ENCODE measurements at regions not wholly inside any gene's neighbourhood (a gene's known extent, or its start where the extent isn't known, plus 50 kb on each side); places are given as distances from the start of the nearest gene placed in this dataset.

- Histone ChIP-seq H3K4me1 (no peaks in the 10 kb centered on the region), H3K36me3 (no peaks in the 10 kb centered on the region), H3K27me3 (no peaks in the 10 kb centered on the region), H3K4me3 (no peak overlapping the region), H3K27ac (no peak overlapping the region), H3K9me3 (no peaks in the 10 kb centered on the region)
- no peak for DNase-seq (ENCODE audit: low spot score in 2 of 2)
- WGBS = 71% methylated on average over 3 of the region's 3 CpGs
- TF ChIP-seq CTCF (IDR thresholded peaks at IDR 0.05) (no peak), EP300 (IDR thresholded peaks at IDR 0.05) (no peak), POLR2A (IDR thresholded peaks at IDR 0.05) (no peak), POLR2AphosphoS5 (IDR thresholded peaks at IDR 0.05) (no peak)
These were observed 611.2 kb downstream of the UTRN start for GRCh38 chr6:144896289-144896688.

GRCh38 chr6:144896871-144897270 is 611.7 kb downstream of the UTRN start:
- TF ChIP-seq CTCF (IDR thresholded peaks at IDR 0.05) = no peak
- TF ChIP-seq EP300 (IDR thresholded peaks at IDR 0.05) = no peak
- TF ChIP-seq POLR2A (IDR thresholded peaks at IDR 0.05) = no peak
- no peak for TF ChIP-seq POLR2AphosphoS5 (IDR thresholded peaks at IDR 0.05)
- no peak for DNase-seq (ENCODE audit: low spot score in 2 of 2)
- Histone ChIP-seq H3K4me1 (no peaks in the 10 kb centered on the region), H3K9me3 (no peaks in the 10 kb centered on the region), H3K36me3 (no peaks in the 10 kb centered on the region), H3K4me3 (no peak overlapping the region), H3K27me3 (no peaks in the 10 kb centered on the region), H3K27ac (no peak overlapping the region)

GRCh38 chr6:144897441-144897921 is 612.3 kb downstream of the UTRN start:
- H3K4me1 ChIP-seq = no peaks in the 10 kb centered on the region
- DNase-seq (ENCODE audit: low spot score in 2 of 2) = no peak
- TF ChIP-seq CTCF (IDR thresholded peaks at IDR 0.05) = no peak
- no peak for TF ChIP-seq POLR2AphosphoS5 (IDR thresholded peaks at IDR 0.05)
- no peak for TF ChIP-seq POLR2A (IDR thresholded peaks at IDR 0.05)
- no peak for TF ChIP-seq EP300 (IDR thresholded peaks at IDR 0.05)
- H3K9me3 ChIP-seq = no peaks in the 10 kb centered on the region
- H3K27ac ChIP-seq = no peak overlapping the region
- 71% methylated on average over 4 of the region's 4 CpGs for WGBS
- no peaks in the 10 kb centered on the region for H3K27me3 ChIP-seq
- no peaks in the 10 kb centered on the region for H3K36me3 ChIP-seq
- no peak overlapping the region for H3K4me3 ChIP-seq

GRCh38 chr6:144898052-144898689 is 613.0 kb downstream of the UTRN start:
- WGBS = 88% methylated on average over 3 of the region's 3 CpGs
- Histone ChIP-seq H3K36me3 (no peaks in the 10 kb centered on the region), H3K27ac (no peak overlapping the region), H3K27me3 (no peaks in the 10 kb centered on the region), H3K4me3 (no peak overlapping the region), H3K4me1 (no peaks in the 10 kb centered on the region), H3K9me3 (no peaks in the 10 kb centered on the region)
- TF ChIP-seq CTCF (IDR thresholded peaks at IDR 0.05) (no peak), EP300 (IDR thresholded peaks at IDR 0.05) (no peak), POLR2AphosphoS5 (IDR thresholded peaks at IDR 0.05) (no peak), POLR2A (IDR thresholded peaks at IDR 0.05) (no peak)
- DNase-seq (ENCODE audit: low spot score in 2 of 2) = no peak

GRCh38 chr6:144898741-144899140 is 613.6 kb downstream of the UTRN start:
- no peak for DNase-seq (ENCODE audit: low spot score in 2 of 2)
- H3K9me3 ChIP-seq = no peaks in the 10 kb centered on the region
- TF ChIP-seq EP300 (IDR thresholded peaks at IDR 0.05) (no peak), POLR2AphosphoS5 (IDR thresholded peaks at IDR 0.05) (no peak), POLR2A (IDR thresholded peaks at IDR 0.05) (no peak), CTCF (IDR thresholded peaks at IDR 0.05) (no peak)
- no peaks in the 10 kb centered on the region for H3K36me3 ChIP-seq
- H3K4me3 ChIP-seq = no peak overlapping the region
- no peak overlapping the region for H3K27ac ChIP-seq
- 96% methylated on average over 1 of the region's 1 CpG for WGBS
- H3K4me1 ChIP-seq = no peaks in the 10 kb centered on the region
- no peaks in the 10 kb centered on the region for H3K27me3 ChIP-seq

All from suprapubic skin (tissue), 4 donors.